HG02943 (cell line): ENCODE measurements at regions not wholly inside any gene's neighbourhood (a gene's known extent, or its start where the extent isn't known, plus 50 kb on each side); places are given as distances from the start of the nearest gene placed in this dataset.
"Not testable (repeated sequence)": the region's sequence is repeated elsewhere in the genome, so short reads cannot be mapped to it uniquely, and the experiment has no call there.

Experiments used
- ATAC-seq: cut with Tn5 transposase; IDR thresholded peaks from one replicate; pipeline ENCODE4 v1.9.1; 2021; ENCODE audit warnings: mild to moderate bottlenecking, low read depth, moderate library complexity; ENCODE audit not compliant: unreplicated experiment

DNA sequence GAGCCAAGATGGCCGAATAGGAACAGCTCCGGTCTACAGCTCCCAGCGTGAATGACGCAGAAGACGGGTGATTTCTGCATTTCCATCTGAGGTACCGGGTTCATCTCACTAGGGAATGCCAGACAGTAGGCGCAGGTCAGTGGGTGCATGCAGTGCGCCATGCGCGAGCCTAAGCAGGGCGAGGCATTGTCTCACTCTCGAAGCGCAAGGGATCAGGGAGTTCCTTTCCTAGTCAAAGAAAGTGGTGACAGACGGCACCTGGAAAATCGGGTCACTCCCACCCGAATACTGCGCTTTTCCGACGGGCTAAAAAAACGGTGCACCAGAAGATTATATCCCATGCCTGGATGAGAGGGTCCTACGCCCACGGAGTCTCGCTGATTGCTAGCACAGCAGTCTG, 600.1 kb downstream of the PRR16 start:
- ATAC-seq, result not testable (repeated sequence)

GRCh38 chr5:121086671-121087070, 622.6 kb downstream of the PRR16 start:
- no peak for ATAC-seq

GRCh38 chr5:121087560-121087959, 623.5 kb downstream of the PRR16 start:
- ATAC-seq, result no peak

DNA sequence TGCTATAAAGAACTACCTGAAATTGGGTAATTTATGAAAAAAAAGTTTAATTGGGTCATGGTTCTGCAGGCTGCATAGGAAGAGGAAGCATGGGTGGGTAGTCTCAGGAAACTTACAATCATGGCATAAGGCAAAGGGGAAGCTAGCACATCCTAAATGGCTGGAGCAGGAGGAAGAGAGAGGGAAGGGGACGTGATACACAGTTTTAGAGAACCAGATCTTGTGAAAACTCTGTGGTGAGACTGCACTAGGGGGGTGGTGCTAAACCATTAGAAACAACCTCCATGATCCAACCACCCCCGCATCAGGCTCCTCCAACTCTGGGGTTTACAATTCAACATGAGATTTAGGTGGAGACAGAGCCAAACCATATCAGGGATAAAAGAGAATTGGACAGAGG, 624.2 kb downstream of the PRR16 start:
- ATAC-seq, result no peak

- ATAC-seq, result no peak
Measured at GRCh38 chr5:121090822-121091221, 626.7 kb downstream of the PRR16 start.

- no peak for ATAC-seq
Measured at GRCh38 chr5:121100931-121101330, 636.8 kb downstream of the PRR16 start.

DNA sequence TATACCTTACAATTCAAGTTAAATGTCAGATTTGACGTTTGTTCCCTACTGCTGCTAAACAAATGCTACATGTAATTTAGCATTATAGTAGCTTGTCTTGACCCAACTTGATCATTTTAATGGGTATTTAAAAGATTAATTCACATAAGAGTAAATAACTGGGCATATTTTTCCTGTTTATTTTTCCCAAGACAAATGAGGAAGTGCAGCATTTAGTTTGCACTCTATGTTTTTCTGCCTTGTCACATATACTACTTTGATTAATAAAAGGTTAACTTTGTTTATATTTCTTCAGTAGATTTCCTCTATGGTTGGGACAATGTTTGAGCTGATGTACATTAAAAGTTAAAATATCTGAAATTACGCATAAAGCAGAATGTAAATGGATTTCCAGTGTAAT, 641.8 kb downstream of the PRR16 start:
- no peak for ATAC-seq

GRCh38 chr5:121106721-121107690, 642.9 kb downstream of the PRR16 start:
- not testable (repeated sequence) for ATAC-seq

DNA sequence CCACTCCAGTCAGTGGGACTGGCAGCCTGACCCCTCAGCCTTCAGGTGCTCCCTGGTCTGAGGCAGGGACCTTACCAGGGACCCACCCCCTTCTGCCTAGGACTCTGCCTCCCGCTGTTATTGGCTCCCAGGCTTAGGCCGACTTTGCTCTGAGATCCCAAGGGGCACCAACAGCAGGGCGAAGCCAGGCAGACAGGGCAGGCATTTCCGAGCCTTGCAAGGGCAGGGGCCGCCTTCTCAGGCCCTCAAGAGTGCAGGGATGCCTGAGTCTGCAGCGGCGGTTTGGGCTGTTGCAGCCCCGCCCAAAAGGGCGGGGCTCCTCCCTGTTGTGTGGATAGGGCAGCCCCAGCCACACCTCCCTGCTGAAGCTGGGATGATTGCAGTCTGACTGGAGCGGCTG, 644.6 kb downstream of the PRR16 start:
- ATAC-seq, result no peak

GRCh38 chr5:121109817-121110216, 645.7 kb downstream of the PRR16 start:
- ATAC-seq, result no peak

- ATAC-seq, result no peak
Measured at GRCh38 chr5:121121786-121122185, 657.7 kb downstream of the PRR16 start.

GRCh38 chr5:121138495-121138907, 674.4 kb downstream of the PRR16 start:
- ATAC-seq, result no peak

DNA sequence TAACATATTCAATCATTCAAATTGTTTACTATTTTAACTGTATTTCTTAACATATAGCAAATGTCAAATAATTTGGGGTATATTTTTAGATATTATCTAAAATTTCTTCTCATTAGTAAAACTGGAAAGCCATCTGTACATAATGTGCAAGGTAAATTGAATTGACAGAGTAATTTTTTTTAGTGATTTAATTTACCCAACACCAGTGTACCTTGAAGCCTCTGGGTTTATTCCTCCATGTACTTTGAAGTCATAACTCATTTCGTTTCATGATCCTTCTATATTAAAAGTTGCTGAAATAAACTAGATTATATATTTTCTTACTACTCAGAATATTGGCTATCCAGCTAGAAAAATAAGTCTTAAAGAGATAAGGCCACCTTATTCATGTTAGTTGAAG, 674.9 kb downstream of the PRR16 start:
- no peak for ATAC-seq

GRCh38 chr5:121144764-121145163, 680.7 kb downstream of the PRR16 start:
- no peak for ATAC-seq

DNA sequence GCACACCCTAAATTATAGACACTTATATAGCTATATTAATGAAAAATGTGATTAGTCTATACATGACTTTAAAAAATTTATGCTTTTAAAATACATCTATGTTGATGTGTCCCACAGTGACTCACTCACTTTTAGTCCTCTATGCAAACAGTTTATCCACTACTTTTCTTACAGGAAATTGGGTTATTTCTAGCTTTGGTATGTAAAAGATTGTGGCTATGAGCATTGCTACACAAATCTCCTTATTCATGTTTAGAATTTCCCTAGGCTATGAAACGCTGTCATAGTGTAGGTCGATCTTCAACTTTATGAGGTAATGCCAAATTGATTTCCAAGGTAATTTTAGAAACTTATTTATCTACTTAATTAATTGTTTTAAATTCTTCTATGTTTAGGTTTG, 687.4 kb downstream of the PRR16 start:
- no peak for ATAC-seq

DNA sequence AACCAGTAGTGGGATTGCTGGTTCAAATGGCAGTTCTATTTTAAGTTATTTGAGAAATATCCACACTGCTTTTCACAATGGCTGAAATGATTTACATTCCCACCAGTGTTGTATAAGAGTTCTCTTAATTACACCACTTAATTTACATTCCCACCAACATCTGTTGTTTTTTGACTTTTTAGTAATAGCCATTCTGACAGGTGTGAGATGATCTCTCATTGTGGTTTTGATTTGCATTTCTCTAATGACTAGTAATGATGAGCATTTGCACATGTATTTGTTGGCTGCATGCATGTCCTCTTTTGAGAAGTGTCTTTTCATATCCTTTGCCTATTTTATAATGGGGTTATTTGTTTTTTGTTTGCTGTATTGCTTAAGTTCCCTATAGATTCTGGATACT, 688.3 kb downstream of the PRR16 start:
- no peak for ATAC-seq

DNA sequence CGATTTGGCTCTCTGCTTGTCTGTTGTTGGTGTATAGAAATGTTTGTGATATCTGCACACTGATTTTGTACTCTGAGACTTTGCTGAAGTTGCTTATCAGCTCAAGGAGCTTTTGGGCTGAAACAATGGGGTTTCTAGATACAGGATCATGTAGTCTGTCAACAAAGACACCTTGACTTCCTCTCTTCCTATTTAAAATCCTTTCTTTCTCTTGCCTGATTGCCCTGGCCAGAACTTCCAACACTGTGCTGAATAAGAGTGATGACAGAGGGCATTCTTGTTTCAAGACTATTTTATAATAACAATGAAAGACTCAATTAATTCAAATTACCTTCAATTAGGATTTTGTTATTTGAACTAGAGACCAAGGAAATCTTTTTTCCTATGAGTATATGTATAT, 692.5 kb downstream of the PRR16 start:
- no peak for ATAC-seq

DNA sequence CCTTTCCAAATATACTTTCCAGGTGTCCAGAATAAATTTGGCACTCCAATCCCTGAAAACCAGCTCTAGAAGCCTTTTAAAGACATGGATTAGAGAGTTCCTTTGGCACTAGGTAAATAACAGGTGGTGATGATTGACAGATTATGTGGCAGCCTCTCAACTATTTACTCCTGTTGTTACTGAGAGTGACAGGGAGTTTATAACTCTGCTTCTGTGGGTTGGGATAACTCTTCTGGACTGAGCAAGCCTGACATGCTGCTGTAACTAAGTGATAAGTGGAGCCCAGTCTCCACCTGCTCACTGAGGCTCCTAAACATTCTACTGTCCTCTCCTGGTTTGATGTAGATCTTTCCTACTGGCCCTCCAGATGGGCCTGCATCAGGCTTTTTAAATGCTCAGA, 693.2 kb upstream of the FTMT start:
- no peak for ATAC-seq

DNA sequence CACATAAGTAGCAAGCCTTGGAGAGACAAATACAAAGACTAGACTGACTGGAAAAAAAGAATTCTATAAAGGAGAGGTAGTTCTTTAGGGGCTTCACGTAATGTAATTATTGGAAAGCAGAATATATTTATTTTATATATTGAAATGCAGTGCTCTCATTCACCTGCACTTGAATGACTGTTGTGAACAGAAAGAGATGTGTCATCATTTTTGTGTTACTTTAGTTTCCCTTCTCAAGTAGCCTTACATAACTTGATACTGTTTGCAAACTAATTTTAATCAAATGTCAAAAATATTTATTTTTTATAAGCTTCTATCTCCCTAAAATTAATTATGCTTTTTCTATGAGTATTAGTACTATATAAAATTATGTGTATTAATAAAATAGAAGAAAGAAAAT, 691.1 kb upstream of the FTMT start:
- ATAC-seq, result no peak

DNA sequence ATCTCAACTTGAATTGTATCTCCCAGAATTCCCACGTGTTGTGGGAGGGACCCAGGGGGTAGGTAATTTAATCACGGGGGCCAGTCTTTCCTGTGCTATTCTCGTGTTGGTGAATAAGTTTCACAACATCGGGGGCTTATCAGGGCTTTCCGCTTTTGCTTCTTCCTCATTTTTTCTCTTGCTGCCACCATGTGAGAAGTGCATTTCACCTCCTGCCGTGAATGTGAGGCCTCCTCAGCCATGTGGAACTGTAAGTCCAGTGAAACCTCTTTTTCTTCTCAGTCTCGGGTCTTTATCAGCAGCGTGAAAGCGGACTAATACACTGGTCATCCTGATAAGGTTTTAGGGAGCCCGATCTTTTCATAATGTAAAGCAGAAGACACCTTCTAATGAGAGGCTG, 687.0 kb upstream of the FTMT start:
- ATAC-seq, result no peak

GRCh38 chr5:121171361-121171760, 680.3 kb upstream of the FTMT start:
- no peak for ATAC-seq

DNA sequence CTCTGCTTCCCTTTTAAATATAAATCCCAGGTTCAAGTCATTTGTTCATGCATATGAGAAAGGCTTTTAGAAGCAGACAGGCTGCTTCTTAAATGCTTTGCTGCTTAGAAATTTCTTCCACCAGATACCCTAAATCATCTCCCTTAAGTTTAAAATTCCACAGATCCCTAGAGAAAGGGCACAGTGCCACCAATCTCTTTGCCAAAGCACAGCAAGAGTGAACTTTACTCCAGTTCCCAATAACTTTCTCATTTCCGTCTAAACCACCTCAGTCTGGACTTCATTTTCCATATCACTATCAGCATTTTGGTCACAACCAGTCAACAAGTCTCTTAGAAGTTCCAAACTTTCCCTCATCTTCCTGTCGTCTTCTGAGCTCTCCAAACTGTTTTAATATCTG, 679.8 kb upstream of the FTMT start:
- no peak for ATAC-seq
